GM21367 (cell line): ENCODE measurements at regions not wholly inside any gene's neighbourhood (a gene's known extent, or its start where the extent isn't known, plus 50 kb on each side); places are given as distances from the start of the nearest gene placed in this dataset.

Source experiments
- ATAC-seq: cut with Tn5 transposase; IDR thresholded peaks from one replicate; pipeline ENCODE4 v1.9.1; 2021; ENCODE audit not compliant: unreplicated experiment

GRCh38 chr6:105795913-105796517 lies 290.1 kb upstream of the PRDM1 start:
- no peak for ATAC-seq

- ATAC-seq = no peak
Observed at GRCh38 chr6:105795366-105795765, 290.8 kb upstream of the PRDM1 start.

- ATAC-seq = no peak
Observed at GRCh38 chr6:105794870-105795269, 291.3 kb upstream of the PRDM1 start.

GRCh38 chr6:105794239-105794638 lies 291.9 kb upstream of the PRDM1 start:
- no peak for ATAC-seq

DNA sequence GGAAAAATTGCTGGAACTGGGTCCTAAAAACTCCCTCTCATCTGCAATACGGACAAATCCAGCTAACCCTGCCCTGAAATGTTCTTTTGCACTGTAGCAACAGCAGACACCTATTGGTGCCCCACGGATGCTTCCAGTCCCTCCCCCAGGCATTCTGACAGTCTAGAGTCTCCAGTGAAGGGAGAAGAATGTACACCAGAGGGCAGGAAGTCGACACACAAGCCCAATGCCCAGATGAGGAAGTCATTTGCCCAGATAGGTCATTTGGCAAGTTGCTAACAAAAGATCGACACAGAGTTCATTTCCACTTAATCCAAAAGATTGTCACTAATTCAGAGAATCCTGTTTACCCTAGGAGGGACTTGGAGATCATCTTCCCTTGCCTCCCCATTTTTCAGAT lies 293.0 kb upstream of the PRDM1 start:
- no peak for ATAC-seq

GRCh38 chr6:105791583-105792318 lies 294.4 kb upstream of the PRDM1 start:
- ATAC-seq = peak; percentile 38

GRCh38 chr6:105791179-105791578 lies 295.0 kb upstream of the PRDM1 start:
- no peak for ATAC-seq

DNA sequence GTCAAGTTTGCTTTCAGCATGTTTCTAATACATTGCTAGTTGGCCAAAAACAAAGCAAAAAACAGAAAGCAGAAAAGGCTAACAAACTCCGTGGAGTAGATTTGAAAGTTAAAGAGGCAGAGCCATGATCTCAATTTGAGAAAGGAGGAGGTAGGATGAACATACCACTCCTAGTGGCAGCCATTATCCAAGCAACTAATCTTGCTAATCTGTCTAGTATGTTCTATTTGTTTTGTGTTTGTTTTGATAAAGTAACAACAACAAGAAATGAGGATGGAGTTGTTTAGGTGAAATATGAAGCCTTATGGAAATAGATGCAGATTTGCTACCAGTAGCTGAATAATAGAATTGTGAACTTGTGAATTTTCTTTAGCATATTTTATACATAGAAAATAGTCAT lies 295.5 kb upstream of the PRDM1 start:
- no peak for ATAC-seq

DNA sequence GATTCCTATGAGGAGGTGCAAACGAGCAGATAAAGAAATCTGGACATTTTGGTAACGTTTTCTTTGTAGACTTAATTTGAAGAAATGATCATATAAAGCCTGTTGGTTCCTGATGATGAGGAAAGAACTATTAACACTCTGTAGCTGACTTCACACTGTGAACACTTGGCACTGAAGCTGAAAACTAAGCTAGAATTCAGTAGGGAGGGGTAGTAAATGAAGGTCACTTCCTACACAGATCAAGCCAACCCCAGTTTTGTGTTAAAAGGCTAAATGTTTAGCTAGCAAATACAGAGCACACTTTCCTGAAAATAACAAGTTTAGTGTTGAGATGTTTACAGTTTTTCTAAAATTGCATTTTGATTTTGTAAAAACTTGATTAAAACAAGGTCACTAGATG lies 296.2 kb upstream of the PRDM1 start:
- ATAC-seq = no peak

DNA sequence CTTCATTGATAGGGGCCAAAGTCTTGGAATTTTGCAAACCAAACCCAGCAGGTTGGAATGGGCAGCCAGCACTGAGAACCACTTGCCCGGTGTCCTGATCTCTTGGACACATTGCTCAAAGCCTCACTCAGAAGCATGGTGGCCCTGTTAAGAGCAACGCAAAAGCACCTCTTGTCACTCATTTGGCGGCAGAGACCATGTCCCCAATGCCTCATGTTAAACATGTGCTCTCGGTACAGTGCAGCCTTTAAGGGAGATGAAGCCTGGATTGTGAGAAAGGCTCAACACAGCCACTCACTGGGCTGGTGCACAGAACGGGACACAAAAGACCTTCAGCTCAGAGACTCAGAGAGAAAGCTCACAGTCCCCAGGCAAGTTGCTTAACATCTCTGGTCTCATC lies 298.4 kb upstream of the PRDM1 start:
- ATAC-seq = no peak

DNA sequence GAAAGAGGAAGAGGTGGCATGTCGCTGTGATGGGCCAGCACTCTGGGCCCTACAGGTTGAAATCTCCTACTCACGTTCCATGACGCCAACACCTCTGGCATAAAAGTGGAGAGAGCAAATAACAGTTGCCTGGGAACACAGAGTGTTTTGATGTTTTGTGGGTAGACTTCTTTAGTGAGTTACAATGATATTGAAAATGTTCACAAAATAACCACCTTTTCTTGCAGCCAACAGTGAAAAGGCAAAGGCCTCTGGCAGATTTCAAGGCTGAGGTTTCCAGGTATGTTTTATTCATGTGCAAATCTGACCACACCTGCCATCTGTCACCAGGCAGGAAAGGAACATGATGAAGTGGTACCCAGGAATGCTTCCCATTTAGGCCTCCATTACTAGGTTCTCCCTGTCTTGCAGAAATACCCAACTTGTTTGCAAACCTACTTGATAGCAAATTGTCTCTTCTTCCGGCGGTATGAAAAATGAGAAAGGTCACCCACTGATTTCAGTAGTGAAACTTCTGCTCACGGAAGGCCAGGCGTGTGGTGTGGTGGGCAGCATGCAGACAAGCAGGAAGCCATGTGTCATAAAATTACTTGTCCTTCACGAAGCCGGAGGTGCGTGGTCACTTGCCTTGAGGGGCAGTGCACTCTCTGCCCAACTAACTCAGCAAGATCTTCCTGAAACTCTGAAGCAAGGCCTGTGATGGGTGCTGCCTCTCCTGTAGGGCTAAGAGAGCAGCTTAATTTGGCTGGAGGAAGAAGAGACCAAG lies 299.1 kb upstream of the PRDM1 start:
- ATAC-seq = no peak

DNA sequence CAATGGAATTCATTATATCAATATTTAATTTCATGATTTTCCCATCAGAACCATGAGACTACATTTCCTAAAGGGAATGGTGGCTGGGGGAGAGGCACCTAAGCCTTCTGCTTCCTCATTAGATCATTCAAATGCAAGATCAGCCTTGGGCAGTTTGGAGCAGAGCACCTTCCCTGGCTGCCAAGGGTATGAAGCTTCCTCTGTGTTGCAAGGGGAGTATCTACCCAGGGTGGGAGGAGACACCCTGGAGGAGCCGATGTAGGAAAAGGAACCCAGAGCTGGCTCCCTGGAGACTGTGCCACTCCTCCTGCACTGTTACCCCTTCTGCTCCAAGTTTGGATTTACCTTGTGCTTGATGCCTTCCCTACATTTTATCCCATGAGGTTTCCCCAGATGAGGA lies 299.7 kb upstream of the PRDM1 start:
- no peak for ATAC-seq

- no peak for ATAC-seq
Observed at GRCh38 chr6:105785066-105785811, 300.9 kb upstream of the PRDM1 start.

DNA sequence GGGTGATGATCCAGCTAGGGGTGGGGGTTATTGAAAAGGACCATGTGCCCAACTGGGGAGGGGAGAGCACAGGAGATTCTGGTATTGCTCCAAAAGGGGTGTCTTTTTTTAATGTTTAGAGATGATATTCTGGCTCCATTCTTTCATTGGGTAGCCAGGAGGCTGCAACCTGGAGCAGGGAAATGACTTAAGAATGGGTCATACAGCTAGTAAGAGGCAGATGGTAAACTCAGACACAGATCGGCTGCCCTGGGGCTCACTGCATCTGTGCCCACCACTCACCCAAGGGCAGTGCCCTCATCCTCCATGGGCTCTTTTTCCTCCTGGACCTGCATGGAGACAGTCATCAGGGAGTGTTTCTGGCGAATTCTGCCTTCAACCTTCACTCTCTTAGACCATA lies 302.0 kb upstream of the PRDM1 start:
- ATAC-seq = no peak

GRCh38 chr6:105783333-105783935 lies 302.7 kb upstream of the PRDM1 start:
- no peak for ATAC-seq

DNA sequence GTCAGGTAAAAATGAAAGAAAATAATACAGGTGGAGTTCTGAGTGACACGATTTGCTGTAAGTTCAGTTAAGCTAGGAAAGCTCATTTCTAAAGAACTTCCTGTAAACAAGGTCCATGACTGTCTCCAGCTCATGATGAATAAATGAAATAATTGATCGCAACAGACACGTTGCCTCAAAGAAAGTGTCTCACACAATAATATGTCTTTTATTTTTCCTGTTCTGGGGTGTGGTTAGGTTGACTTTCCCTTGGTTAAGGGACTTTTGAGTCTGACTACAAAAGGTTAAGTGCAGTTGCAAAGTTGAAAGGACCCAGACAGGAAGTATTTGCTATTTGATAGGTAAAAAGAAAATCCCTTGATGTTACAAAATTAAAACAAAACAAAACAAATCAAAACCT lies 304.2 kb upstream of the PRDM1 start:
- no peak for ATAC-seq

- ATAC-seq = no peak
Observed at GRCh38 chr6:105781248-105781647, 304.9 kb upstream of the PRDM1 start.

GRCh38 chr6:105780146-105780860 lies 305.8 kb upstream of the PRDM1 start:
- ATAC-seq = no peak

- no peak for ATAC-seq
Observed at GRCh38 chr6:105779110-105779509, 307.0 kb upstream of the PRDM1 start.

DNA sequence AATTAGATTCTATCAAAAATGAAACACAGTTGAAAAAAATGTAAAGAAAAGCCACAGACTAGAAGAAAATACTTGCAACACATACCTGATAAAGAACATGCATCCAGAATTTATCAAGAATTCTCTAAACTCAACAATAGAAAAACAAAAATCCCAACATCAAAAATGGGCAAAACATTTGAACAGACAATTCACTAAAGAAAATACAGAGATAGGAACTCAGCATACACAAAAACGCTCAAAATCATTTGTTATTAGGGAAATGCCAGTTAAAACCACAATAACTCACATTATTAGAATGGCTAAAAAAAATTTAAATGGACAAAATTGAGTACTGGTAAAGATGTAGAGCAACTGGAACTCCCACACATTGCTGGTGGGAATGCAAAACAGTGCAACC lies 311.0 kb upstream of the PRDM1 start:
- ATAC-seq = no peak
